ENCODE measurements at regions not wholly inside any gene's neighbourhood (a gene's known extent, or its start where the extent isn't known, plus 50 kb on each side); places are given as distances from the start of the nearest gene placed in this dataset.

DNA sequence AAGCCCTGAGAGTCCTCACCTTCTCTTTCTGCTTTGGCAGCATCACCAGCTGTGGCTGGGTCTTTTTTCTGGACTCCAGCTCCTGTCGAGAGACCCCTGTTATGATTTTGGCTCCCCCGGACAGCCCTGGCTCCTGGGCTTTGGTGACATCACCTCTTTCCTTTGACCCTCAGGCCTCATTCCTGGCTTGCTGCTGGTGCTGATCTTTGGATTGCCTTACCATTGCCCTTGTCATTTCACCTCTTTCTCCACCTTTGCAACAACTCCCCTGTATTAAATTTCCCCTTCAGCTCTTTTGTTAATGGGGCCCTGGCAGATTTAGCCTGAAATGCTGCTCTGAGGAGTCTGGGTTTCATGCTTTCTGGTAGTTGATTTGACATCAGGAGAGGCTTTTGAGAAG lies 322.8 kb downstream of the ZSWIM6 start:
- Histone ChIP-seq H3K4me3 (no peak overlapping the region), H3K27me3 (no peaks in the 10 kb centered on the region), H3K27ac (no peak overlapping the region), H3K36me3 (no peaks in the 10 kb centered on the region), H3K9me3 (replicated peaks) (no peaks in the 10 kb centered on the region), H3K4me1 (no peaks in the 10 kb centered on the region)
- no peak for DNase-seq

DNA sequence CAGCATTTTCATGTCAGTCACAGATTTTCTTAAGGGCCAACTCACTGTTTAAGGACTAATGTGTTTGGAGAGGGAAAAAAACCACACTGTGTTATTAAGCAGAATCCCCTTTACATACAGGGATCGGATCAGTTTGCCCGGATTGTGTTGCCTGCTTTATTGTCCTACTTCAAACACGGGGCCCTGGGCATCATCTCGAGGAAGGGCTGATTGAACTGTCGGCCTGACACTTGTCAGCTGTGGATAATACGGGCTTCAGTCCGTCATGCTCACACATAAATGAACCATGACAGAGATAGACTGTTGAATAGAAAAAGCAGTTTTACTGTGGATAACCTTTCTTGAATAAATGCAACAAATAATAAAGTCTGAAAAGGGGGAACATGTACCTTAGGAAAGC lies 325.0 kb downstream of the ZSWIM6 start:
- H3K27me3 ChIP-seq = no peaks in the 10 kb centered on the region
- no peaks in the 10 kb centered on the region for H3K36me3 ChIP-seq
- no peak overlapping the region for H3K4me3 ChIP-seq
- no peaks in the 10 kb centered on the region for H3K9me3 ChIP-seq (replicated peaks)
- DNase-seq = no peak
- H3K27ac ChIP-seq = no peak overlapping the region
- H3K4me1 ChIP-seq = no peaks in the 10 kb centered on the region

DNA sequence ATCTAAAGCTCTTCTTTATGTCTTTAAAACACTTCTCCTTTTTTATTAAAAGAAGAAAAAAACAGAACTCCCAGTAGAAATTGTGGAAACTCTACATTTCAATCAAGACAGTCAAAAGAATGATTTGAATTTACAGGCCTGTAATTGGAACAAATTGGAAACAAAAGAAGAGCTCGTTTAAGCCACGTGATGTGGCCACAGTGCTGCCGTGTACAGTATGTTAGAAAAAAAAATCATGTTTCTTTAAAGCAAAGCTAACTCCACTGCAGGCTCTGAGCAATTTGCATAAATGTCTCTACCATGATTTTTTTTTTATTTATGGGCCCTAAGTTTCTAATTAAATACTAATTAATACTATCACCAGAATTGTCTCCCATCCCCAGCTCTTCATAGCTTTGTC lies 325.6 kb downstream of the ZSWIM6 start:
- no peak for DNase-seq
- Histone ChIP-seq H3K36me3 (no peaks in the 10 kb centered on the region), H3K27ac (no peak overlapping the region), H3K4me3 (no peak overlapping the region), H3K4me1 (no peaks in the 10 kb centered on the region), H3K9me3 (replicated peaks) (no peaks in the 10 kb centered on the region), H3K27me3 (no peaks in the 10 kb centered on the region)

DNA sequence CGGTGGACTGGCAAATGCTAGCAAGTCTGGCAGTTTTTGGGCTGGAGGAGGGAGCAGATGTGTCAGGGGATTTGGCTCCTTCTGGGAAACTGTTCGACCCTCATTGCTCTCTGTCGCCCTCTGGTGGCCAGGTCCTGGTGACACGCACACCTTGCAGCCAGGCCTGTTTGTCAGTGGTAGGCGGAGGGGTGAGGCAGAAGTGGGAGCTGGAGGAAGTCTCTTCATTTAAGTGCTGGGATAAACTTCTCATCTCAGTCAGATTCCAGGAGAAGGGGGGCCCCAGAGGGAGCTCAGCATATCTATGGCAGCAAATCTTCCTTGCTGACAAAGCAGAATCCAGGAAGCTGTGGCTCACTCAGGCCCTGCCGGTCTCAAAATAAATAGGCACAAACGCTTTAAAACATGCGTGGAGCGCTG lies 326.5 kb downstream of the ZSWIM6 start:
- H3K4me1 ChIP-seq = no peaks in the 10 kb centered on the region
- H3K27me3 ChIP-seq = no peaks in the 10 kb centered on the region
- peak overlapping the region; percentile 8; the same call in 1 of the 2 replicates for H3K4me3 ChIP-seq
- H3K27ac ChIP-seq = no peak overlapping the region
- H3K36me3 ChIP-seq = no peaks in the 10 kb centered on the region
- DNase-seq = peak; percentile 83 to 94
- no peaks in the 10 kb centered on the region for H3K9me3 ChIP-seq (replicated peaks)

DNA sequence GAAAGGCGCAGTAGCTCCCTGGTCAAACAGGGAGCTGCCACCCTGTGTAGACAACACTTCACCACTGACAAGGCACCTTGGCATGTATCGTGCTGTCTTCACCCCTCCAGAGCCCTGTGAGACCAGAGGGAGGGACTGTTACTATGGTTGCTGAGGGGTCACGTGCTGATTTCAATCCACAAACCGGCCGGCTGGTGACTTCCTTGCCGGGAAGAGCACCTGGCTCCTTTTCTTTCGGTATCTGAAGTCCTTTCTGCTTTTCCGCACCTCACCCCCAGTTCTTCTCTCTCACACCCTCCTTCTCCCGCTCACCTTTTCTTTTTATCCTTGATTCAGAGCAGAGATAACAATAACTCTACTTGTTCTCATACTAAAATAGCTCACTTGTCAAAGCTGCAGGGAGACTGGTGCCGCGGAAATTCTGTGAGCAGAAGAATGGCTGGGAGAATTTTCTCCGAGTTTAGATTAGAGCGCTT lies 327.2 kb downstream of the ZSWIM6 start:
- no peaks in the 10 kb centered on the region for H3K27me3 ChIP-seq
- H3K36me3 ChIP-seq = no peaks in the 10 kb centered on the region
- H3K4me1 ChIP-seq = no peaks in the 10 kb centered on the region
- no peak overlapping the region for H3K27ac ChIP-seq
- H3K4me3 ChIP-seq = peak overlapping the region; percentile 8; the same call in 1 of the 2 replicates
- peak; percentile 17 to 39 for DNase-seq
- H3K9me3 ChIP-seq (replicated peaks) = no peaks in the 10 kb centered on the region

DNA sequence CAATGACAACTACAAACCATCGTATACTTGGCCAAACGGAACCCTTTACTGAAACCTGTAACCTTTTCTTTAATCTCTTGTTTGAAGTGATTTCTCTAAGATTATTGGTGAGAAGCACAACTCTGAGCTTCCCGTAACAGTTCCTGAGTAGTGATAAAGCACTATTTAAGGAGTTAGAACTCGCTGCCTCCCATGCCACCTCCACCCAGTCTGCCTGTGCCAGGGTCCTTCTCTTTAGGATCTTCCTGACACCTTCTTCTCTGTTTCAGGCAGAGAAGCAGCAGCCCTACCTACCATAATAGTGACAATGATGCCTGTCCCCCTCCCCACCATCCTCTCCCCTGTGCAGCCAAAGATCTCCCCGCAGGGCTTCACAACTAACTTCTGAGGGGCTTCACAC lies 330.6 kb downstream of the ZSWIM6 start:
- H3K36me3 ChIP-seq = no peaks in the 10 kb centered on the region
- 0 out of 2 replicates have a peak, but pooled peaks cover 3% of the 10 kb centered on the region for H3K27me3 ChIP-seq
- DNase-seq = no peak
- no peaks in the 10 kb centered on the region for H3K4me1 ChIP-seq
- H3K9me3 ChIP-seq (replicated peaks) = no peaks in the 10 kb centered on the region
- H3K4me3 ChIP-seq = no peak overlapping the region
- no peak overlapping the region for H3K27ac ChIP-seq

DNA sequence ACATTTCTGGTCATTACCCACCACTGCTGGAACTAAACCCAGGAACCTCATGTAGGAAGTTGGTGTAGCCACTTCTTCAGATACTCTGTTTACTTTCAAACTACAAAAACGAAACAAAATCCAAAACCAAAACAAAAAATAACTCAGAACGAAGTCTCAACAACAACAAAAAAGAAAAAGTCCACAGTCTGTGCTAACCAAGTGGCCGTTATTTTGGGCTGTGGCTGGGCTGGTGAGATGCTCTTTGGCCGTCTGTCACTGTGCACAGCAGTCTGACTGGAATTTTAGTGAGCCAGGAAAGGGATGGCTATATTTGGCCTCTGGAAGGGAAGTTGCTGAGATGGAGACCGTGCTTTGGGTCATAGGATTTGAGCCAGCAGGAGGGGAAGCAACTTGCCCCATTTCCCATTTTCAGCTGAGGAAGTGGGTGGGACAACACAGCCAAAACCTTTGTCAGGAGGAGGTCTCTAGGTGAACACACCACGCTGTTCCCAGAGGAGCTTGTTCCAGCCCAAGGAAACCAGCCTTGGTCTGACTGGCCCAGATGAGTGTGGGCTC lies 334.1 kb downstream of the ZSWIM6 start:
- Histone ChIP-seq H3K4me1 (no peaks in the 10 kb centered on the region), H3K36me3 (no peaks in the 10 kb centered on the region), H3K27me3 (0 out of 2 replicates have a peak, but pooled peaks cover 3% of the 10 kb centered on the region), H3K4me3 (no peak overlapping the region), H3K9me3 (replicated peaks) (no peaks in the 10 kb centered on the region), H3K27ac (no peak overlapping the region)
- no peak for DNase-seq

DNA sequence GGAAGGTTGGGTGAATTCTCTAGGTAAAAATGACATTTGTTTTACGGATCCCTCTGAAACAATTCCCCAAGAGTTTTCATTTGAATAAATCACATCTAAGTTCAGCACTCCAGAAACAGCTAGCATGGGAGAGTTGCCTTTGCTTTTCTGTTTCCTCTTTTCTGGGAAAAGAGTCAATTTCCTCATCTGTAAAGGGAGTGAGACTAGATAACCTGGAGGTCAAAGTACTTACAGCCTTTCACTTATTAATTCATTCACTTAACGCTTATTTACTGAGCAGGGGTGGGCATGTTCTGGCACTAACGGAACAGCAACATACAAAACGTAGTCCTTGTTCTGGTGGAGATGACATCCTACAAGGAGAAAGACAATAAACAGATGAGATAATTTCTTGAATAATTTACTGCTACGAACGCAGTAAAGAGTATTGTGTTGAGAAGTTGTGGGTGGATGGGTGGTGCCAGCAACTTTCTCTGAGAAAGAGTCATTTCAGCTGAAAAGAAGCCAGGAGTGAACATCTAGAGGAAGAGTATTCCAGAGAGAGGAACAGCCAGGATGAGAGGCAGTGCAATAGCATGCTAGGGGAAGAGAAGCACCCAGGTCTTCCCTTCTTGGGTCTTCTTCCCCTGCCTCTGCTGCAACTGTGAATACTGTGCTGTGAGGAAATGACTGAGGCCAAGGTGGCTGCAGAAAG lies 335.6 kb downstream of the ZSWIM6 start:
- Histone ChIP-seq H3K27ac (no peak overlapping the region), H3K9me3 (replicated peaks) (no peaks in the 10 kb centered on the region), H3K27me3 (0 out of 2 replicates have a peak, but pooled peaks cover 3% of the 10 kb centered on the region), H3K4me1 (no peaks in the 10 kb centered on the region), H3K36me3 (no peaks in the 10 kb centered on the region), H3K4me3 (no peak overlapping the region)
- DNase-seq = no peak

DNA sequence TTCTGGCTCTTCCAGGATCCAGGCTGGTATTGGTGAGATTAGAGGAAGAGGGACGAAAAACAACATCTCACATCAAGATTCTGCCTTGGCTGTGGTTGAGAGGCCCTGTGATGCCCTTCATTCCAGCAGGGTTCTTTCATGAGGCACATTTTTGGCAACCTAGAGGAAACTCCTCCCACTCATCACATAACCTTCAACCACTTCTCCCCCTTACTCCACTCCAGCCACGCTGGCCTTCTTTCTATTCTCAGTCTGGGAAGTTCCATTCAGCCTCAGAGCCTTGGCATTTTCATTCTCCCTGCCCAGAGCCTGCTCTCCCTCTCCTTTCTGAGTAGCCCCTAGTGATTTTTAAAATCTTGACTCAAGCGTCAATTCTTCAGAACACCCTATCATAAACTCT lies 337.5 kb downstream of the ZSWIM6 start:
- Histone ChIP-seq H3K27ac (no peak overlapping the region), H3K4me3 (no peak overlapping the region), H3K27me3 (0 out of 2 replicates have a peak, but pooled peaks cover 3% of the 10 kb centered on the region), H3K9me3 (replicated peaks) (no peaks in the 10 kb centered on the region), H3K4me1 (no peaks in the 10 kb centered on the region), H3K36me3 (no peaks in the 10 kb centered on the region)
- DNase-seq = no peak

DNA sequence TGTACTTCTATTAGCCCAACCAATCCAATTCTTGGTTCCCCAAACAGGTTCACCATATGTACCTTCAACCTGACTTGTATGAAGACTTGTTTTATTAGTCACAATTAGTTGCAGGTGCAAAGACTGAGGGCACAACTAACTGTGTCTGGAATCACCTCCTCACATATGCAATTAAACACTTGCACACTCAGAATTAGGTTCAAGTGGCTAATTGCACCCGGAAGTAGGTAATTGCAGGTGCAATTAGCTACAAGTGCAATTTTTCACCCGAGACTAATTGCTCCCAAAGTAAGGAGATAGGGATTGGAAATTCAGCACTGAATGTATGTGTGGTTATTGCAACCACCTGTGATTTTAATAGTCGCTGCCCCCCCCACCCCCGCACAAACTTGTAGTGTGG lies 338.9 kb downstream of the ZSWIM6 start:
- H3K27ac ChIP-seq = no peak overlapping the region
- H3K36me3 ChIP-seq = no peaks in the 10 kb centered on the region
- H3K4me1 ChIP-seq = no peaks in the 10 kb centered on the region
- DNase-seq = no peak
- H3K9me3 ChIP-seq (replicated peaks) = no peaks in the 10 kb centered on the region
- 0 out of 2 replicates have a peak, but pooled peaks cover 3% of the 10 kb centered on the region for H3K27me3 ChIP-seq
- H3K4me3 ChIP-seq = no peak overlapping the region

DNA sequence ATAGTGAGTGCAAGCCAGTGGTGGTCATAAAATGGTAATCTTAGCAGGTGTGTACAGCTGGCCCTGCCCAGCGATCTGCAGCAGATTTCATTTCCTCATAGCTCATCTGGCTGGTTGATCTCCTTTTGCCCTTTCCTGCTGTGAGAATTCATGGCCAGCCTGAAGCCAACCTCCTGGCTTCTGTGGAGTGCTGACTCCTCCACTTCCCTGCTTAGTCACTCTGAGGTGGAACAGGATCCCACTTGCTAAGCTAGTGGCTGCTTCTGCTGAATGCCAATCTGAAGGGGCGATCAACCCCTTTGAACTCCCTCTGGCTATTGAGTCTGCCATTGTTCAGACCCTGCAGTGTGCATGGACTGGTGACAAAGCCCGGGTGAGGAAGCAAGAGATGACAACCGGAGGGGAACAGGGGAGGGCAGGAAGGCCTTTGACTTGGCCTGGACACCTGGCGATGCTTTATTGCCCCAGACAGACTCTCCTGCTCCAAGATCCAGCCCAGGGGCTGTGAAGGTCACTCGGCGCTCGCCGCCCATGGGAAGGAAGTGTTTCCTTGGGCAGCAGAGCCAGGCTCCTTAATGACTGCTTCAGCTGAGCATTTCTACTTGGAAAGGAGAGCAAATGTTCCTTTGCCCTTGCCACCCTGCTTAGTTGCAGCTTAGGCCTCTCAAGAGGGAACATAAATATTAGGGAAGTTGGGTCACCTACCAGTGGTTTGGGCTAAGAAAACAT lies 341.1 kb downstream of the ZSWIM6 start:
- Histone ChIP-seq H3K27ac (no peak overlapping the region), H3K36me3 (no peaks in the 10 kb centered on the region), H3K4me1 (no peaks in the 10 kb centered on the region), H3K4me3 (no peak overlapping the region), H3K27me3 (no peaks in the 10 kb centered on the region), H3K9me3 (replicated peaks) (no peaks in the 10 kb centered on the region)
- DNase-seq = no peak

DNA sequence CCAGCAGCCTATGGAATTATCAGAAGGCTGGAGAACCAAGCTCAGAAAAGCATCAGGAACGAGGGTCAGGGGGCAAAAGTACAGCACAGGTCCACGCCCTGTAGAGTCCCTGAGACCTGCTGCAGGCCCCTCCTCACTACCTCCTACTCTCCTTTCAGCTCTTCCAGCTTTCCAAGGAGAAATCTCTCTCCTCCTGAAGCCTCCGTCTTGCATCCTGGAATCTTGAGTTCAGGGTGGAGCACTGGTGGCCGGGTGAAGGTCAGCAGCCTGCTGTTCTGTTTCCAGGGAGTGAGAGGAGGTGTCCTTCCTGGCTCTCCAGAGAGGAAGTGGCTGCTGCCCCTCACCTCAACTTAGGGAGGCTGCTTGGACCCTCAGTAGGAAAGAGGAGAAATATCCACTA lies 342.3 kb downstream of the ZSWIM6 start:
- H3K36me3 ChIP-seq = no peaks in the 10 kb centered on the region
- no peak overlapping the region for H3K27ac ChIP-seq
- H3K4me1 ChIP-seq = no peaks in the 10 kb centered on the region
- H3K9me3 ChIP-seq (replicated peaks) = no peaks in the 10 kb centered on the region
- no peak overlapping the region for H3K4me3 ChIP-seq
- DNase-seq = no peak
- no peaks in the 10 kb centered on the region for H3K27me3 ChIP-seq

DNA sequence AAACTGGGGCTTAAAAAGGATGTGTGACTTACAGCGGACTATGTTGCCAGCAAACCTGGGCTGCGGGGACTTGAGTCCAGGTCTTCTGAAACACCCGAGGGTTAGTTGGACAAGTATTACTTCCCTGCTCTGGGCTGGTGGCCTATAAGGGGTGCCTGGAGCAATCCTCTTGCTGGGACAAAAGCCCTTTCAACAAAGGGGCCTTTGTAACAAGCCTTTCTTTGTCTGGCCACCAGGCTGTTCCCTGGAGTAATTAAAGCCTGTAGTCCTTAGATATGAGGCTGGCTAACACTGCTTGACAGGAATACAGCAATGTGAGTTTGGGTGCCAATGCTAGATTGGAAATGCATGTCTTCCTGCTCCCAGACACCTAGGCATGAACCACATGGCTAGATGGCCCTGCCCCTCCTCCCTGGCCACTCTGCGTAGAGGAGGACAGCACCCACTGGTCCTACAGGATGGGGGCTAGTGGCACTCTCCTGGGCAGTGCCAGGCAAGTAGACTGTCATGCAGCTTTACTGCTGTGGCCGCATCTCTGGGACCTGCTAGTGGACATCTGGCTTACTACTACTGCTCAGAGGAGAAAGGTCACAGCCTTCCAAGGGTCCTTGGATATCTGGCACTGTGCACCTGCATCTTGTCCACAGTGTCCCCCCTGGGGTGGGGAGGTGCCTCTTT lies 343.1 kb downstream of the ZSWIM6 start:
- DNase-seq = peak in 1 of 2 experiments; percentile 43
- no peak overlapping the region for H3K4me3 ChIP-seq
- H3K9me3 ChIP-seq (replicated peaks) = no peaks in the 10 kb centered on the region
- H3K4me1 ChIP-seq = no peaks in the 10 kb centered on the region
- no peaks in the 10 kb centered on the region for H3K36me3 ChIP-seq
- no peak overlapping the region for H3K27ac ChIP-seq
- no peaks in the 10 kb centered on the region for H3K27me3 ChIP-seq

DNA sequence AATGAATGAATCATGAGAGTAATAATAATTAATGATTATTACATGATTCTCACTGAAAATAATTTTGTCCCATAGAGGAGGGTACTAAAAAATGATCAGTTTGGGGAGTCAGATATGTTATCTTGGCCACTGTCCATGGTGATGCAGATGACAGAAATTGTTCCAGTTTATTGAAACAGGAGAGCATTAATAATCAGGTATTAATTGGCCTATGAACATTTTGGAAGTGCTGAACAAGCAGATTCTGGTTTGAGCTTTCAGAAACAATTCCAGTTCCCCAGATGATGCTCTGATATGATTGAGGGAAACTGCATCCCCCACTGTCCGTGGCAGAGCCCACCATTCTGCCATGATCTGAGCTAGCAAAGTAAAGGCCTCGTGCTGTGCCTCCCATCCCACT lies 345.2 kb downstream of the ZSWIM6 start:
- no peak overlapping the region for H3K27ac ChIP-seq
- no peak for DNase-seq
- no peaks in the 10 kb centered on the region for H3K9me3 ChIP-seq (replicated peaks)
- H3K4me3 ChIP-seq = no peak overlapping the region
- H3K4me1 ChIP-seq = no peaks in the 10 kb centered on the region
- H3K36me3 ChIP-seq = no peaks in the 10 kb centered on the region
- no peaks in the 10 kb centered on the region for H3K27me3 ChIP-seq

DNA sequence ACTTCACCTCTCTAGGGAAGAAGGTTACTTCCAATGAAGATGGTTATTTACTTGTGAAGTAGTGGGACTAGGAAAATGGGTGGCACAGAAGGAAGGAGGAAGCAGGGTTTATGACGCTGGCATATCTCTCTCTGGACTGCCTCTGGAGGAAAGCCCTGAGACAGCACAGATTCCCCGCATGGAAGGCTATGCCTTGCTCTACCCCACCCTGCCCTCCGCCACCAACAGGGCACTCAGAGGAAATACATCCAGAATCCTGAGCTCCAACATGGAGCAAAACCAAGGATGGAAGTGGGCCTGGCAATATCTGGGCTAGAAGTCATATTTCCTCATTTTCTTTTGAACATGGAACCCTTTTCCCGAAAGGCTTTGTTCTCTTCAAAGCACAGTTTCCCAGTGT lies 346.9 kb downstream of the ZSWIM6 start:
- H3K36me3 ChIP-seq = no peaks in the 10 kb centered on the region
- peak in 1 of 2 experiments; percentile 9 for DNase-seq
- no peaks in the 10 kb centered on the region for H3K27me3 ChIP-seq
- no peaks in the 10 kb centered on the region; the same call in 1 of the 2 replicates for H3K9me3 ChIP-seq (replicated peaks)
- no peak overlapping the region for H3K27ac ChIP-seq
- no peak overlapping the region for H3K4me3 ChIP-seq
- H3K4me1 ChIP-seq = no peaks in the 10 kb centered on the region
